ENCODE measurements at regions not wholly inside any gene's neighbourhood (a gene's known extent, or its start where the extent isn't known, plus 50 kb on each side); places are given as distances from the start of the nearest gene placed in this dataset.

GRCh38 chr2:3954261-3954660 lies 250.9 kb downstream of the DCDC2C start:
- TF ChIP-seq MXI1 (IDR thresholded peaks at IDR 0.05; ENCODE audit: low read depth, low read length), result no peak
- TF ChIP-seq CTCF (IDR thresholded peaks at IDR 0.05 in 2 of 3, conservative IDR thresholded peaks at IDR 0.05 in 1 of 3; ENCODE audit: control insufficient read depth in 2 of 3, extremely low read depth in 1 of 3, insufficient read depth in 1 of 3, low read depth in 3 of 3, low read length in 3 of 3), result no peak
- TF ChIP-seq ATF3 (IDR thresholded peaks at IDR 0.05; ENCODE audit: borderline replicate concordance, extremely low read depth, low read depth, low read length), result no peak
- TF ChIP-seq JUND (IDR thresholded peaks at IDR 0.05; ENCODE audit: low read depth, low read length), result no peak
- TF ChIP-seq BACH1 (IDR thresholded peaks at IDR 0.05; ENCODE audit: borderline replicate concordance), result no peak
- no peak for TF ChIP-seq USF2 (IDR thresholded peaks at IDR 0.05; ENCODE audit: borderline replicate concordance, low read depth, low read length)
- TF ChIP-seq ZNF274 (IDR thresholded peaks at IDR 0.05; ENCODE audit: insufficient read depth, insufficient read length), result no peak
- TF ChIP-seq KLF5 (IDR thresholded peaks at IDR 0.05; ENCODE audit: partially characterized antibody), result no peak
- TF ChIP-seq REST (IDR thresholded peaks at IDR 0.05; ENCODE audit: low read depth, low read length), result no peak
- no peak for TF ChIP-seq CBX5 (IDR thresholded peaks at IDR 0.05; ENCODE audit: low read depth)
- TF ChIP-seq ZSCAN29 (IDR thresholded peaks at IDR 0.05), result no peak
- no peak for TF ChIP-seq TCF12 (IDR thresholded peaks at IDR 0.05; ENCODE audit: low read depth, low read length)
- no peak for TF ChIP-seq STAT3 (IDR thresholded peaks at IDR 0.05; ENCODE audit: low read depth, low read length)
- no peak for TF ChIP-seq POLR2A (IDR thresholded peaks at IDR 0.05; ENCODE audit: low read depth, low read length)

Measured in GM12878 (cell line).